HFFc6 (cell line): ENCODE measurements at regions not wholly inside any gene's neighbourhood (a gene's known extent, or its start where the extent isn't known, plus 50 kb on each side); places are given as distances from the start of the nearest gene placed in this dataset.

Experiments used
- DNase-seq: peaks from one replicate; pipeline ENCODE4 v3.0.0-alpha.2; 2018
- H3K27ac Mint-ChIP-seq: 2 replicates; pipeline ENCODE4 v1.8.0; 2020; ENCODE audit warnings: mild to moderate bottlenecking, mixed read lengths
- H3K27me3 Mint-ChIP-seq: 2 replicates; pipeline ENCODE4 v1.8.0; 2021; ENCODE audit warnings: mild to moderate bottlenecking, moderate library complexity, mixed read lengths; ENCODE audit not compliant: insufficient read depth
- H3K36me3 Mint-ChIP-seq: 2 replicates; pipeline ENCODE4 v1.8.0; 2021; ENCODE audit warnings: low read depth, mixed read lengths
- H3K4me1 Mint-ChIP-seq: 2 replicates; pipeline ENCODE4 v1.8.0; 2020; ENCODE audit warnings: low read depth, mixed read lengths
- H3K4me3 Mint-ChIP-seq: 2 replicates; pipeline ENCODE4 v1.8.0; 2020; ENCODE audit warnings: mild to moderate bottlenecking, moderate library complexity, mixed read lengths
- H3K9me3 Mint-ChIP-seq: 2 replicates; pipeline ENCODE4 v1.8.0; 2020; ENCODE audit warnings: mild to moderate bottlenecking, mixed read lengths
- CTCF ChIP-seq: fragments of 200-600 bp; sonication (generic); IDR thresholded peaks from 2 replicates; pipeline ENCODE4 v1.5.0; 2021; ENCODE audit warnings: antibody characterized with exemption, mild to moderate bottlenecking

- Mint-ChIP-seq H3K4me3 (no peak overlapping the region), H3K27me3 (peaks cover 2% of the 10 kb centered on the region; the same call in 1 of the 2 replicates), H3K36me3 (peaks cover 4% of the 10 kb centered on the region), H3K27ac (no peak overlapping the region), H3K9me3 (peaks cover 64% of the 10 kb centered on the region), H3K4me1 (no peaks in the 10 kb centered on the region)
- no peak for DNase-seq
- no peak for TF ChIP-seq CTCF
Measured at GRCh38 chr6:170127151-170127550, 163.7 kb downstream of the DLL1 start.

- Mint-ChIP-seq H3K36me3 (peaks cover 4% of the 10 kb centered on the region), H3K4me3 (no peak overlapping the region), H3K27me3 (peaks cover 2% of the 10 kb centered on the region; the same call in 1 of the 2 replicates), H3K27ac (no peak overlapping the region), H3K9me3 (peaks cover 62% of the 10 kb centered on the region), H3K4me1 (no peaks in the 10 kb centered on the region)
- no peak for DNase-seq
- TF ChIP-seq CTCF, result no peak
Measured at GRCh38 chr6:170125456-170126300, 165.2 kb downstream of the DLL1 start.

DNA sequence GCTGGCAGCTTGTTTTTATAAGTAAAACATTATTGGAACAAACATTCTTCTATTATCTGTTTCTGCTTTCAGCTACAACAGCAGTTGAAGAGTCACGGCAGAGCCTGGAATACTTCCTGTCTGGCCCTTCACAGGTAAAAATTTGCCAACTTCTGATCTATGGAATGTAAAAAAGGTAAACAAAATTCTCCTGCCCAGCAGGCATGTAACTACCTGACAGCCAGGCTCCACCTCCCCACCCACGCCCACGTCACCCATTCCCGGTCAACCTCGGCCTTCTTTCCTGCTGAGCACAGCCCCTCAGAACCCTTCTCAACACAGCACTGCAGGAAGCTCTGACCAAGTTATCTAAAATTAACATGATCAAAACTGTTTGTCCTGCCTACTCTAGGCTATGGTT is 166.0 kb downstream of the DLL1 start:
- no peak overlapping the region for H3K27ac Mint-ChIP-seq
- DNase-seq, result no peak
- H3K9me3 Mint-ChIP-seq, result peaks cover 68% of the 10 kb centered on the region
- H3K4me1 Mint-ChIP-seq, result no peaks in the 10 kb centered on the region
- peaks cover 2% of the 10 kb centered on the region; the same call in 1 of the 2 replicates for H3K27me3 Mint-ChIP-seq
- peaks cover 4% of the 10 kb centered on the region for H3K36me3 Mint-ChIP-seq
- TF ChIP-seq CTCF, result no peak
- H3K4me3 Mint-ChIP-seq, result no peak overlapping the region

DNA sequence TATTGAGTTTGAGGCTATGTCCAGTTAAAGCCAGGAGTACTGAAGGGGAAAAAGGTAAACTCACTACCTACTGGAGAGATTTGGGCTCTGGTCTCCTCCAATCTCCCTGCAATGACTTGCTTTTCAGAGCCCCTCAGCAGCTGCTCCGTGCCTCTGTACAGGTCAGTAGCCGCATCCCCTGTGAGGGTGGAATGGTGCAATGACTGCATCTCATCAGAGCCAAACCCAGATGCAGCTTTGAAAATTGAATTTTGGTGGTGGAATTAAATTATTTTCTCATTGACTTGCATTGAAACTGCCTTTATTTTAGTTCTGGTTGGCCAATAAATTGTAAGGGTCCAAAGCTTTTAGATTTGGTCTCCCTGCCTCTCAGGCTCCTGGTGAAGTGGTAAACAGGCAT is 166.7 kb downstream of the DLL1 start:
- peaks cover 2% of the 10 kb centered on the region; the same call in 1 of the 2 replicates for H3K27me3 Mint-ChIP-seq
- DNase-seq, result no peak
- no peaks in the 10 kb centered on the region for H3K4me1 Mint-ChIP-seq
- TF ChIP-seq CTCF, result no peak
- peaks cover 4% of the 10 kb centered on the region for H3K36me3 Mint-ChIP-seq
- H3K4me3 Mint-ChIP-seq, result no peak overlapping the region
- peaks cover 75% of the 10 kb centered on the region for H3K9me3 Mint-ChIP-seq
- H3K27ac Mint-ChIP-seq, result no peak overlapping the region

DNA sequence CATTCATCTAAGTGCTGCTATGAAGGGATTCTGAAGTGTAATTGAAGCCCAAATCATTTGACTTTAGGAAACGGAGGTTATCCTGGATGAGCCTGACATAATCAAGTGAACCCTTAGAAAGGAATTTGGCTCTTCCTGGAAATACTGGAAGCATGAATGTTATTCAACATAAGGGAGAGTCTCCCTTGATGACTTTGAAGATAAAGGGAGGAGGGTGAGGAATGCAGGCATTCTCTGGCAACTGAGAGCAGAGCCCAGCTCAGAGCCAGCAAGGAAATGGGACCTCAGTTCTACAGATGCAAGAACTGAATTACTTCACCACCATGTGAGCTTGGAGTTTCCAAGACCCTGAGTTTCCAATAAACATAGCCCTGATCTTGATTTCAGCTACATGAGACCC is 168.2 kb downstream of the DLL1 start:
- DNase-seq, result no peak
- Mint-ChIP-seq H3K4me1 (no peaks in the 10 kb centered on the region), H3K36me3 (peaks cover 4% of the 10 kb centered on the region), H3K27me3 (peaks cover 2% of the 10 kb centered on the region; the same call in 1 of the 2 replicates), H3K27ac (no peak overlapping the region), H3K9me3 (peaks cover 82% of the 10 kb centered on the region), H3K4me3 (no peak overlapping the region)
- TF ChIP-seq CTCF, result no peak
